Right renal cortex interstitium (tissue), 3 donors: ENCODE measurements at regions not wholly inside any gene's neighbourhood (a gene's known extent, or its start where the extent isn't known, plus 50 kb on each side); places are given as distances from the start of the nearest gene placed in this dataset.
"Not testable (repeated sequence)": the region's sequence is repeated elsewhere in the genome, so short reads cannot be mapped to it uniquely, and the experiment has no call there.

Experiments used
- DNase-seq, 3 donors: peaks; one replicate each; pipeline ENCODE4 v3.0.0-alpha.2; 2013; ENCODE audit warnings: low read depth in 3 of 3, low spot score in 2 of 3

- DNase-seq: no peak
These were observed 147.8 kb upstream of the POGK start for GRCh38 chr1:166691476-166691875.

- no peak for DNase-seq
These were observed 146.9 kb upstream of the POGK start for GRCh38 chr1:166692346-166692745.

GRCh38 chr1:166693158-166693557, 146.1 kb upstream of the POGK start:
- DNase-seq: no peak

GRCh38 chr1:166693673-166694297, 145.5 kb upstream of the POGK start:
- no peak for DNase-seq

GRCh38 chr1:166695115-166695514, 144.2 kb upstream of the POGK start:
- no peak for DNase-seq

- DNase-seq: not testable (repeated sequence)
These were observed 143.4 kb upstream of the POGK start for GRCh38 chr1:166695834-166696233.

- no peak for DNase-seq
These were observed 140.5 kb upstream of the POGK start for GRCh38 chr1:166698771-166699170.

GRCh38 chr1:166699613-166700012, 139.7 kb upstream of the POGK start:
- DNase-seq: no peak

- no peak for DNase-seq
These were observed 138.6 kb upstream of the POGK start for GRCh38 chr1:166700696-166701095.

- DNase-seq: no peak
These were observed 137.6 kb upstream of the POGK start for GRCh38 chr1:166701603-166702100.

- DNase-seq: no peak
These were observed 136.1 kb upstream of the POGK start for GRCh38 chr1:166703141-166703540.

GRCh38 chr1:166703726-166704462, 135.4 kb upstream of the POGK start:
- DNase-seq: no peak

GRCh38 chr1:166705376-166706289, 133.6 kb upstream of the POGK start:
- no peak for DNase-seq

- no peak for DNase-seq
These were observed 122.7 kb upstream of the POGK start for GRCh38 chr1:166716620-166717019.

GRCh38 chr1:166721145-166721544, 118.1 kb upstream of the POGK start:
- no peak for DNase-seq

- no peak for DNase-seq
These were observed 108.9 kb upstream of the POGK start for GRCh38 chr1:166730299-166730888.

GRCh38 chr1:166738140-166738539, 101.1 kb upstream of the POGK start:
- no peak for DNase-seq

GRCh38 chr1:166738873-166739272, 100.4 kb upstream of the POGK start:
- no peak for DNase-seq

- DNase-seq: no peak
These were observed 98.5 kb upstream of the POGK start for GRCh38 chr1:166740668-166741276.

- DNase-seq: no peak
These were observed 76.0 kb upstream of the POGK start for GRCh38 chr1:166763318-166763717.
